Limb (tissue), 2 donors: ENCODE measurements at regions not wholly inside any gene's neighbourhood (a gene's known extent, or its start where the extent isn't known, plus 50 kb on each side); places are given as distances from the start of the nearest gene placed in this dataset.

Experiments
- DNase-seq, 2 donors: peaks; one replicate each; pipeline ENCODE4 v3.0.0-alpha.2; 2016; ENCODE audit errors: extremely low spot score in 2 of 2

GRCh38 chr4:167290678-167291077 is 56.4 kb upstream of the SPOCK3 start:
- peak in 1 of 2 donors; percentile 24 for DNase-seq

- no peak for DNase-seq
Measured at GRCh38 chr4:167308876-167309275, 74.6 kb upstream of the SPOCK3 start.

- DNase-seq: no peak
Measured at GRCh38 chr4:167321299-167321698, 87.0 kb upstream of the SPOCK3 start.

GRCh38 chr4:167339781-167340180 is 105.5 kb upstream of the SPOCK3 start:
- no peak for DNase-seq

- DNase-seq: no peak
Measured at GRCh38 chr4:167359711-167360110, 125.4 kb upstream of the SPOCK3 start.

- DNase-seq: no peak
Measured at GRCh38 chr4:167379076-167379835, 145.0 kb upstream of the SPOCK3 start.

- no peak for DNase-seq
Measured at GRCh38 chr4:167380964-167381363, 146.7 kb upstream of the SPOCK3 start.

GRCh38 chr4:167383291-167383690 is 149.0 kb upstream of the SPOCK3 start:
- DNase-seq: no peak

- DNase-seq: no peak
Measured at GRCh38 chr4:167397586-167397985, 163.3 kb upstream of the SPOCK3 start.

- DNase-seq: no peak
Measured at GRCh38 chr4:167399201-167399600, 164.9 kb upstream of the SPOCK3 start.

GRCh38 chr4:167406181-167406580 is 171.9 kb upstream of the SPOCK3 start:
- DNase-seq: no peak

GRCh38 chr4:167415461-167415860 is 181.2 kb upstream of the SPOCK3 start:
- no peak for DNase-seq

- DNase-seq: no peak
Measured at GRCh38 chr4:167419468-167420140, 185.3 kb upstream of the SPOCK3 start.

- no peak for DNase-seq
Measured at GRCh38 chr4:167421201-167421600, 186.9 kb upstream of the SPOCK3 start.

GRCh38 chr4:167424341-167425256 is 190.3 kb upstream of the SPOCK3 start:
- DNase-seq: no peak

GRCh38 chr4:167428156-167428555 is 193.9 kb upstream of the SPOCK3 start:
- no peak for DNase-seq

GRCh38 chr4:167431371-167431770 is 197.1 kb upstream of the SPOCK3 start:
- no peak for DNase-seq

- no peak for DNase-seq
Measured at GRCh38 chr4:167435786-167436185, 201.5 kb upstream of the SPOCK3 start.

- no peak for DNase-seq
Measured at GRCh38 chr4:167443841-167444240, 209.5 kb upstream of the SPOCK3 start.

- no peak for DNase-seq
Measured at GRCh38 chr4:167452922-167453430, 218.7 kb upstream of the SPOCK3 start.

GRCh38 chr4:167456619-167457018 is 222.3 kb upstream of the SPOCK3 start:
- no peak for DNase-seq

- DNase-seq: no peak
Measured at GRCh38 chr4:167469436-167469835, 235.1 kb upstream of the SPOCK3 start.
